Large intestine (tissue), 3 donors: ENCODE measurements at regions not wholly inside any gene's neighbourhood (a gene's known extent, or its start where the extent isn't known, plus 50 kb on each side); places are given as distances from the start of the nearest gene placed in this dataset.
"Not testable (repeated sequence)": the region's sequence is repeated elsewhere in the genome, so short reads cannot be mapped to it uniquely, and the experiment has no call there.

Experiments
- DNase-seq, 2 donors: peaks; one replicate each; pipeline versions ENCODE4 v3.0.0 to v3.0.0-alpha.2; 2013
- H3K27ac ChIP-seq: one replicate; pipeline ENCODE4 v1.5.1; 2013; ENCODE audit warnings: low read length
- H3K27me3 ChIP-seq: 2 replicates; pipeline ENCODE4 v1.6.1; 2013; ENCODE audit warnings: low read length; ENCODE audit not compliant: control insufficient read depth, insufficient read depth
- H3K36me3 ChIP-seq: 2 replicates; pipeline ENCODE4 v1.6.1; 2013; ENCODE audit warnings: low read length; ENCODE audit not compliant: control insufficient read depth, insufficient read depth
- H3K4me1 ChIP-seq: one replicate; pipeline ENCODE4 v1.6.1; 2013; ENCODE audit warnings: low read length; ENCODE audit not compliant: control insufficient read depth, insufficient read depth
- H3K4me3 ChIP-seq: one replicate; pipeline ENCODE4 v1.5.1; 2013; ENCODE audit warnings: low read length
- H3K9me3 ChIP-seq: one replicate; pipeline ENCODE4 v1.6.1; 2013; ENCODE audit warnings: mild to moderate bottlenecking, low read depth, low read length, moderate library complexity; ENCODE audit not compliant: control insufficient read depth
- WGBS: methylation state at CpG from one replicate; pipeline ENCODE4 v1.1.5; 2013; ENCODE audit warnings: low lambda C conversion rate; ENCODE audit not compliant: insufficient coverage; 5-methylcytosine and 5-hydroxymethylcytosine counted together

DNA sequence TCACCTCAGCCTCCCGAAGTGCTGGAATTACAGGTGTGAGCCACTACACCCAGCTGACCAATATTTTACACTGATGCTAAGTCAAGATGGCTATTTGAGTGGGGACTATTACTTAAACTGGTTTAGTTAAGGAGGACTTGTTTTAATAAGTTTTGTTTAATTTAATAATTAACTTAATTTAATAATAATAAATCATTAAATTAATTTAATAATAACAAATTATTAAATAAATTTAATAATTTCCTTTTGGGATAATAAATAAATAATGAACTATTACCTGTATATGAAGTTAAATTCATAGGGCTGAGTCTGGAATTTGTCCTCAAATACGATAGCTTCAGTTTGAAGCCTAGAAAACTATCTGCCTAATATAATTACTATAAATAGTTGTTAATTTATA, 665.1 kb upstream of the COX7C start:
- Histone ChIP-seq H3K4me3 (no peak overlapping the region), H3K27ac (no peak overlapping the region), H3K4me1 (no peaks in the 10 kb centered on the region), H3K9me3 (no peaks in the 10 kb centered on the region), H3K27me3 (no peaks in the 10 kb centered on the region), H3K36me3 (no peaks in the 10 kb centered on the region)
- DNase-seq = no peak
- 100% methylated on average over 1 of the region's 2 CpGs for WGBS

GRCh38 chr5:85967681-85968080, 650.1 kb upstream of the COX7C start:
- H3K4me1 ChIP-seq = no peaks in the 10 kb centered on the region
- WGBS = 70% methylated on average over 3 of the region's 4 CpGs

DNA sequence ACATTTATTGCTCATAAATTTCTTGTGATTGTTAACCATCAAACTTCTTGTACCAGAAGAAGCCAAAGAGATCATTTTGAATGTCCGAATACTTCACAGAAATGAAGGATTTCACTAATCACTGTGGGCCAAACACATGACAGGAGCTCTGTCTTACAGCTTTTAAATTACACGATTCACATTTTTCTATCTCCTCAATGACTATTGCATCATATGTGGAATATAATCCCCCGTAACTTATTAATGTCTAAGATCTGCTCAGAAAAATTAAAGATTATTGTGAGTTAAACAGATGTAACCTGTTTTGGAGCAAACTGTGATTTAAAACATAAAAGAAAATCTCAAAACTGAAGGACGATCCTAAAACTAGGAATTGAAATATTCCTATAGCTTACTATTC, 645.2 kb upstream of the COX7C start:
- Histone ChIP-seq H3K9me3 (peaks cover 3% of the 10 kb centered on the region), H3K4me1 (no peaks in the 10 kb centered on the region), H3K27ac (no peak overlapping the region), H3K36me3 (no peaks in the 10 kb centered on the region), H3K4me3 (no peak overlapping the region), H3K27me3 (no peaks in the 10 kb centered on the region)
- no peak for DNase-seq
- 90% methylated on average over 3 of the region's 4 CpGs for WGBS

More at GRCh38 chr5:85967681-85968080, 650.1 kb upstream of the COX7C start:
- Histone ChIP-seq H3K4me3 (no peak overlapping the region), H3K27ac (no peak overlapping the region), H3K9me3 (no peaks in the 10 kb centered on the region), H3K36me3 (no peaks in the 10 kb centered on the region), H3K27me3 (no peaks in the 10 kb centered on the region)
- no peak for DNase-seq

- no peaks in the 10 kb centered on the region for H3K4me1 ChIP-seq
- no peaks in the 10 kb centered on the region for H3K27me3 ChIP-seq
- H3K36me3 ChIP-seq = no peaks in the 10 kb centered on the region
- H3K4me3 ChIP-seq = no peak overlapping the region
- WGBS = 100% methylated on average over 1 of the region's 1 CpG
- H3K9me3 ChIP-seq = no peaks in the 10 kb centered on the region
- H3K27ac ChIP-seq = no peak overlapping the region
- no peak for DNase-seq
Measured at GRCh38 chr5:85985167-85985566, 632.6 kb upstream of the COX7C start.

DNA sequence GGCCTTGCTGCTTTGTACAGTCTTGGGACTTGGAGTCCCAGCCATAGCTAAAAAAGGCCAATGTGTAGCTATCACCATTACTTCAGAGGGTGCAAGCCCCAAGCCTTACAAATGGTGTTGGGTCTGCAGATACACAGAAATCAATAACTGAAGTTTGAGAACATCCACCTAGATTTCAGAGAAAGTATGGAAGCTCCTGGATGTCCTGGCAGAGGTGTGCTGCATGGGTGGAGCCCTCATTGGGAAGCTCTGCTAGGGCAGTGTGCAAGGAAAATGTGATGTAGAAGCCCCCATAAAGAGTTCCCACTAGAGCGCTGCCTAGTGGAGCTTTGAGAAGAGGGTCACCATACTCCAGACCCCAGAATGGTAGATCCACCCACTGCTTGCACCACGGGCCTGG, 626.7 kb upstream of the COX7C start:
- DNase-seq = no peak
- no CpG with 5 or more reads among the region's 2 CpGs for WGBS
- Histone ChIP-seq H3K4me1 (no peaks in the 10 kb centered on the region), H3K36me3 (no peaks in the 10 kb centered on the region), H3K4me3 (no peak overlapping the region), H3K27ac (no peak overlapping the region), H3K9me3 (peaks cover 3% of the 10 kb centered on the region), H3K27me3 (no peaks in the 10 kb centered on the region)

DNA sequence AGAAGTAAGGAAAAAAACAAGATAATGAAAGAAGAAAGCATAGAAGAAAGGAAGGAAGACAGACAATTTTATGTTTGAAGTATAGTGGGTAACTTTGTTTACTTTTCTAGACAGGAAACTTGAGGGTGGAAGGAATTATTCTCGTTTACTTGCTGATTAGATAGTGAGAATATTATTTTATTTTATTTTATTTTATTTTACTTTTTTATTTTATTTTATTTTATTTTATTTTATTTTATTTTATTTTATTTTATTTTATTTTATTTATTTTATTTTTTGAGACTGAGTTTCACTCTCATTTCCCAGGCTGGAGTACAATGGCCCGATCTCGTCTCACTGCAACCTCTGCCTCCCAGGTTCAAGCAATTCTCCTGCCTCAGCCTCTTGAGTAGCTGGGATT, 623.1 kb upstream of the COX7C start:
- H3K27ac ChIP-seq, H3K27me3 ChIP-seq, H3K36me3 ChIP-seq, H3K4me1 ChIP-seq, H3K9me3 ChIP-seq, DNase-seq, H3K4me3 ChIP-seq: not testable (repeated sequence)
- WGBS = 88% methylated on average over 1 of the region's 3 CpGs

DNA sequence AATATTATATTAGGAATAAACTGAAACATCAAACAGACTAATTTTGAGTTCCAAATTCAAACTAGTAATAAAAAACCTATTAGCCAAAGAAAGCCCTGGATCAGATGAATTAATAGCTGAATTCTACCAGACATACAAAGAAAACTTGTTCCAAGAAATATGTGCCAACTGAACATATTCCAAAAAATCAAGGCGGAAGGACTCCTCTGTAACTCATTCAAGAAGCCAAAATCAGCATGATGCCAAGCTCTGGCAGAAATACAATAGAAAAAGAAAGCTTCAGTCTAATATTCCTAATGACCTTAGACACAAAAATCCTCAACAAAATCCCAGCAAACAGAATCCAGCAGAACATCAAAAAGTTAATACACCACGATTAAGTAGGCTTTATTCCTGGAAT, 619.1 kb upstream of the COX7C start:
- Histone ChIP-seq H3K27me3 (no peaks in the 10 kb centered on the region), H3K27ac (no peak overlapping the region), H3K36me3 (no peaks in the 10 kb centered on the region), H3K4me3 (no peak overlapping the region), H3K4me1 (no peaks in the 10 kb centered on the region), H3K9me3 (no peaks in the 10 kb centered on the region)
- DNase-seq = no peak
- no CpG with 5 or more reads among the region's 2 CpGs for WGBS

DNA sequence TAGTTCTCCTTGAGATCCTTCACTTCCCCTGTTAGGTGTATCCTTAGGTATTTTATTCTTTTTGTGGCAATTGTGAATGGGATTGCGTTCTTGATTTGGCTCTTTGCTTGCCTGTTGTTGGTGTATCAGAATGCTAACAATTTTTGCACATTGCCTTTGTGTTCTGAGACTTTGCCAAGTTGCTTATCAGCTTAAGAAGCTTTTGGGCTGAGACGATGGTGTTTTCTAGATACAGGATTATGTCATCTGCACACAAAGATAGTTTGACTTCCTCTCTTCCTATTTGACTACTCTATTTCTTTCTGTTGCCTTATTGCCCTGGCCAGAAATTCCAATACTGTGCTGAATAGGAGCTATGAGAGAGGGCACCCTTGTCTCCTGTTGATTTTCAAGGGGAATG, 609.4 kb upstream of the COX7C start:
- no peak for DNase-seq
- H3K36me3 ChIP-seq = no peaks in the 10 kb centered on the region
- H3K9me3 ChIP-seq = peaks cover 9% of the 10 kb centered on the region
- H3K4me1 ChIP-seq = no peaks in the 10 kb centered on the region
- WGBS = 70% methylated on average over 2 of the region's 2 CpGs
- H3K27ac ChIP-seq = no peak overlapping the region
- H3K4me3 ChIP-seq = no peak overlapping the region
- no peaks in the 10 kb centered on the region for H3K27me3 ChIP-seq

DNA sequence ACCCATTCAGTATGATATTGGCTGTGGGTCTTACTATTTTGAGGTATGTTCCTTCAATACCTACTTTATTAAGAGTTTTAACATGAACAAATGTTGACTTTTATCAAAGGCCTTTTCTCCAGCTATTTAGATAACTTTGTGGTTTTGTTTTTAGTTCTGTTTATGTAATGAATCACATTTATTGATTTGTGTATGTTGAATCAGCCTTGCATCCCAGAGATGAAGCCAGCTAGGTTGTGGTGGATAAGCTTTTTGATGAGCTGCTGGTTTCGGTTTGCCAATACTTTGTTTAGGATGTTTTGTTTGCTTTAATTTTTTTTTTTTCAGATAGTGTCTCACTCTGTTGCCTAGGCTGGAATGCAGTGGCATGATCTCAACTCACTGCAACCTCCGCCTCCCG, 609.0 kb upstream of the COX7C start:
- Histone ChIP-seq H3K4me1 (no peaks in the 10 kb centered on the region), H3K27me3 (no peaks in the 10 kb centered on the region), H3K27ac (no peak overlapping the region), H3K9me3 (peaks cover 9% of the 10 kb centered on the region), H3K4me3 (no peak overlapping the region), H3K36me3 (no peaks in the 10 kb centered on the region)
- DNase-seq = no peak
- no CpG with 5 or more reads among the region's 3 CpGs for WGBS

DNA sequence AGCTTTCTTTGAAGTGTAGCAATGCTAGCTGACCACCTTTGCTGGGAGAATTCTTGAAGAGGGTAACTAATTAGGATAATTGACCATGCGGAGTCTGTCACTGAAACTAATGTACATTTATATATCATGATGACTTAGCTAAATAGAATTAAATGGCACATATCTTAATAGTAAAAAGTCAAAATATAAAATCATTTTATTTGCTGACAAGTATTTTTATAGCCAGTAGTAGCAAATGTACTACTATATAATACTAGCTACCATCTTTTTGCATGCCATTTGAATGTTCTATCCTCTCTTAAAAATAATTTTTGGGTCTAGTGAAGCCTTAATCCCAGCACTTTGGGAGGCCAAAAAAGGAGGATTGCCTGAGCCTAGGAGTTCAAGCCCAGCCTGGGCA, 605.8 kb upstream of the COX7C start:
- no peak overlapping the region for H3K4me3 ChIP-seq
- H3K4me1 ChIP-seq = no peaks in the 10 kb centered on the region
- H3K9me3 ChIP-seq = peaks cover 9% of the 10 kb centered on the region
- no peaks in the 10 kb centered on the region for H3K36me3 ChIP-seq
- no peak overlapping the region for H3K27ac ChIP-seq
- H3K27me3 ChIP-seq = no peaks in the 10 kb centered on the region
- WGBS = no CpG with 5 or more reads among the region's 1 CpG
- no peak for DNase-seq

GRCh38 chr5:86029308-86029707, 588.4 kb upstream of the COX7C start:
- H3K36me3 ChIP-seq = no peaks in the 10 kb centered on the region
- H3K4me3 ChIP-seq = no peak overlapping the region
- no peaks in the 10 kb centered on the region for H3K27me3 ChIP-seq
- DNase-seq = no peak
- H3K9me3 ChIP-seq = no peaks in the 10 kb centered on the region
- no peaks in the 10 kb centered on the region for H3K4me1 ChIP-seq
- 100% methylated on average over 1 of the region's 1 CpG for WGBS
- H3K27ac ChIP-seq = no peak overlapping the region
